NB4 (cell line): ENCODE measurements at regions not wholly inside any gene's neighbourhood (a gene's known extent, or its start where the extent isn't known, plus 50 kb on each side); places are given as distances from the start of the nearest gene placed in this dataset.

Experiments used
- DNase-seq: peaks from one replicate; pipeline ENCODE4 v3.0.0; 2010; ENCODE audit warnings: low read depth
- H3K4me3 ChIP-seq: one replicate; pipeline ENCODE4 v1.5.1; 2011; ENCODE audit warnings: mild to moderate bottlenecking, low read depth, low read length, moderate library complexity
- CTCF ChIP-seq: IDR thresholded peaks from one replicate; pipeline ENCODE4 v1.5.1; 2012; ENCODE audit warnings: low read depth, low read length
- MAX ChIP-seq: IDR thresholded peaks from 2 replicates; pipeline ENCODE4 v1.6.1; 2011; ENCODE audit warnings: low read depth, low read length
- MYC ChIP-seq: IDR thresholded peaks from 2 replicates; pipeline ENCODE4 v1.6.1; 2011; ENCODE audit warnings: low read depth, low read length
- POLR2A ChIP-seq: IDR thresholded peaks from 2 replicates; pipeline ENCODE4 v1.6.1; 2011; ENCODE audit warnings: mild to moderate bottlenecking; ENCODE audit not compliant: insufficient read length; ENCODE audit errors: extremely low read depth

- no peak for DNase-seq
- TF ChIP-seq MAX (no peak), MYC (no peak), POLR2A (no peak), CTCF (no peak)
- H3K4me3 ChIP-seq = no peak overlapping the region
These were observed 139.2 kb downstream of the LINC00632 start for GRCh38 chrX:140848800-140849199.

GRCh38 chrX:140860718-140861117 lies 141.7 kb upstream of the SPANXB1 start:
- H3K4me3 ChIP-seq = no peak overlapping the region
- DNase-seq = no peak
- TF ChIP-seq MYC = no peak
- TF ChIP-seq POLR2A = no peak
- no peak for TF ChIP-seq CTCF
- no peak for TF ChIP-seq MAX

GRCh38 chrX:140866446-140866845 lies 135.9 kb upstream of the SPANXB1 start:
- no peak overlapping the region for H3K4me3 ChIP-seq
- TF ChIP-seq MAX (no peak), MYC (no peak), CTCF (no peak), POLR2A (no peak)
- no peak for DNase-seq

GRCh38 chrX:140912606-140913005 lies 89.8 kb upstream of the SPANXB1 start:
- no peak overlapping the region for H3K4me3 ChIP-seq
- no peak for DNase-seq
- no peak for TF ChIP-seq MAX
- TF ChIP-seq MYC = no peak
- TF ChIP-seq POLR2A = no peak
- no peak for TF ChIP-seq CTCF

GRCh38 chrX:140913802-140914501 lies 88.4 kb upstream of the SPANXB1 start:
- DNase-seq = no peak
- no peak overlapping the region for H3K4me3 ChIP-seq
- TF ChIP-seq CTCF (no peak), POLR2A (no peak), MAX (no peak), MYC (no peak)
